Neural cell (in vitro differentiated cells): ENCODE measurements at regions not wholly inside any gene's neighbourhood (a gene's known extent, or its start where the extent isn't known, plus 50 kb on each side); places are given as distances from the start of the nearest gene placed in this dataset.

Experiments
- EP300 ChIP-seq: fragments of 450-650 bp; conservative IDR thresholded peaks from 2 replicates; pipeline ENCODE4 v1.6.1; 2014; ENCODE audit warnings: antibody characterized with exemption, mild to moderate bottlenecking, moderate library complexity; ENCODE audit not compliant: poor library complexity, severe bottlenecking
- EZH2 ChIP-seq: fragments of 200-600, 300-800 bp; shearing (Covaris generic), sonication (generic); IDR thresholded peaks from 2 replicates; pipeline ENCODE4 v1.6.1; 2014; ENCODE audit warnings: antibody characterized with exemption, low read length, borderline replicate concordance, mild to moderate bottlenecking; ENCODE audit not compliant: insufficient read depth, poor library complexity, severe bottlenecking
- MXI1 ChIP-seq: fragments of 450-650 bp; conservative IDR thresholded peaks from 2 replicates; pipeline ENCODE4 v1.6.1; 2014; ENCODE audit warnings: antibody characterized with exemption, mild to moderate bottlenecking; ENCODE audit not compliant: poor library complexity, severe bottlenecking
- POLR2AphosphoS5 ChIP-seq: IDR thresholded peaks from 2 replicates; pipeline ENCODE4 v1.6.1; 2012
- RAD21 ChIP-seq: fragments of 450-650 bp; conservative IDR thresholded peaks from 2 replicates; pipeline ENCODE4 v1.6.1; 2014; ENCODE audit warnings: antibody characterized with exemption, mild to moderate bottlenecking, moderate library complexity
- SMC3 ChIP-seq: fragments of 450-650 bp; conservative IDR thresholded peaks from 2 replicates; pipeline ENCODE4 v1.6.1; 2014; ENCODE audit warnings: antibody characterized with exemption, mild to moderate bottlenecking, moderate library complexity; ENCODE audit not compliant: poor library complexity
- TAF1 ChIP-seq: IDR thresholded peaks from 2 replicates; pipeline ENCODE4 v1.6.1; 2012; ENCODE audit warnings: low read depth
- TF ChIP-seq, protein P1 (sequence below): fragments of 450-650 bp; IDR thresholded peaks from 2 replicates; pipeline ENCODE4 v1.5.1; 2014; ENCODE audit warnings: antibody characterized with exemption, mild to moderate bottlenecking, moderate library complexity; ENCODE audit not compliant: poor library complexity, severe bottlenecking
- TF ChIP-seq, protein P2 (sequence below): IDR thresholded peaks from 2 replicates; pipeline ENCODE4 v1.6.1; 2012; ENCODE audit warnings: borderline replicate concordance

- TF ChIP-seq, protein P1, sequence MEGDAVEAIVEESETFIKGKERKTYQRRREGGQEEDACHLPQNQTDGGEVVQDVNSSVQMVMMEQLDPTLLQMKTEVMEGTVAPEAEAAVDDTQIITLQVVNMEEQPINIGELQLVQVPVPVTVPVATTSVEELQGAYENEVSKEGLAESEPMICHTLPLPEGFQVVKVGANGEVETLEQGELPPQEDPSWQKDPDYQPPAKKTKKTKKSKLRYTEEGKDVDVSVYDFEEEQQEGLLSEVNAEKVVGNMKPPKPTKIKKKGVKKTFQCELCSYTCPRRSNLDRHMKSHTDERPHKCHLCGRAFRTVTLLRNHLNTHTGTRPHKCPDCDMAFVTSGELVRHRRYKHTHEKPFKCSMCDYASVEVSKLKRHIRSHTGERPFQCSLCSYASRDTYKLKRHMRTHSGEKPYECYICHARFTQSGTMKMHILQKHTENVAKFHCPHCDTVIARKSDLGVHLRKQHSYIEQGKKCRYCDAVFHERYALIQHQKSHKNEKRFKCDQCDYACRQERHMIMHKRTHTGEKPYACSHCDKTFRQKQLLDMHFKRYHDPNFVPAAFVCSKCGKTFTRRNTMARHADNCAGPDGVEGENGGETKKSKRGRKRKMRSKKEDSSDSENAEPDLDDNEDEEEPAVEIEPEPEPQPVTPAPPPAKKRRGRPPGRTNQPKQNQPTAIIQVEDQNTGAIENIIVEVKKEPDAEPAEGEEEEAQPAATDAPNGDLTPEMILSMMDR, result no peak
- TF ChIP-seq EP300 (no peak), TAF1 (no peak), MXI1 (no peak), EZH2 (no peak), POLR2AphosphoS5 (no peak), RAD21 (no peak), SMC3 (no peak)
- TF ChIP-seq, protein P2, sequence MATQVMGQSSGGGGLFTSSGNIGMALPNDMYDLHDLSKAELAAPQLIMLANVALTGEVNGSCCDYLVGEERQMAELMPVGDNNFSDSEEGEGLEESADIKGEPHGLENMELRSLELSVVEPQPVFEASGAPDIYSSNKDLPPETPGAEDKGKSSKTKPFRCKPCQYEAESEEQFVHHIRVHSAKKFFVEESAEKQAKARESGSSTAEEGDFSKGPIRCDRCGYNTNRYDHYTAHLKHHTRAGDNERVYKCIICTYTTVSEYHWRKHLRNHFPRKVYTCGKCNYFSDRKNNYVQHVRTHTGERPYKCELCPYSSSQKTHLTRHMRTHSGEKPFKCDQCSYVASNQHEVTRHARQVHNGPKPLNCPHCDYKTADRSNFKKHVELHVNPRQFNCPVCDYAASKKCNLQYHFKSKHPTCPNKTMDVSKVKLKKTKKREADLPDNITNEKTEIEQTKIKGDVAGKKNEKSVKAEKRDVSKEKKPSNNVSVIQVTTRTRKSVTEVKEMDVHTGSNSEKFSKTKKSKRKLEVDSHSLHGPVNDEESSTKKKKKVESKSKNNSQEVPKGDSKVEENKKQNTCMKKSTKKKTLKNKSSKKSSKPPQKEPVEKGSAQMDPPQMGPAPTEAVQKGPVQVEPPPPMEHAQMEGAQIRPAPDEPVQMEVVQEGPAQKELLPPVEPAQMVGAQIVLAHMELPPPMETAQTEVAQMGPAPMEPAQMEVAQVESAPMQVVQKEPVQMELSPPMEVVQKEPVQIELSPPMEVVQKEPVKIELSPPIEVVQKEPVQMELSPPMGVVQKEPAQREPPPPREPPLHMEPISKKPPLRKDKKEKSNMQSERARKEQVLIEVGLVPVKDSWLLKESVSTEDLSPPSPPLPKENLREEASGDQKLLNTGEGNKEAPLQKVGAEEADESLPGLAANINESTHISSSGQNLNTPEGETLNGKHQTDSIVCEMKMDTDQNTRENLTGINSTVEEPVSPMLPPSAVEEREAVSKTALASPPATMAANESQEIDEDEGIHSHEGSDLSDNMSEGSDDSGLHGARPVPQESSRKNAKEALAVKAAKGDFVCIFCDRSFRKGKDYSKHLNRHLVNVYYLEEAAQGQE, result no peak
Measured at GRCh38 chr7:68984306-68984705, 614.0 kb upstream of the AUTS2 start.
